GM21515 (cell line): ENCODE measurements at regions not wholly inside any gene's neighbourhood (a gene's known extent, or its start where the extent isn't known, plus 50 kb on each side); places are given as distances from the start of the nearest gene placed in this dataset.

ENCODE experiments used
- ATAC-seq: cut with Tn5 transposase; IDR thresholded peaks from one replicate; pipeline ENCODE4 v1.9.1; 2021; ENCODE audit not compliant: unreplicated experiment

GRCh38 chr1:96634883-96635282, 86.7 kb upstream of the PTBP2 start:
- no peak for ATAC-seq

GRCh38 chr1:96641282-96641681, 80.3 kb upstream of the PTBP2 start:
- ATAC-seq, result no peak

GRCh38 chr1:96643519-96643918, 78.1 kb upstream of the PTBP2 start:
- no peak for ATAC-seq

GRCh38 chr1:96649301-96649700, 72.3 kb upstream of the PTBP2 start:
- no peak for ATAC-seq

- no peak for ATAC-seq
These were observed 70.1 kb upstream of the PTBP2 start for GRCh38 chr1:96651517-96651916.

GRCh38 chr1:96660051-96660450, 61.5 kb upstream of the PTBP2 start:
- ATAC-seq, result no peak

GRCh38 chr1:96660503-96660902, 61.1 kb upstream of the PTBP2 start:
- no peak for ATAC-seq
